ENCODE measurements at regions not wholly inside any gene's neighbourhood (a gene's known extent, or its start where the extent isn't known, plus 50 kb on each side); places are given as distances from the start of the nearest gene placed in this dataset.

GRCh38 chr14:84806181-84806580, 723.8 kb upstream of the FLRT2 start:
- TF ChIP-seq EP300 (conservative IDR thresholded peaks at IDR 0.05; ENCODE audit: poor library complexity, severe bottlenecking) (no peak), RAD21 (conservative IDR thresholded peaks at IDR 0.05) (no peak), CTCF (IDR thresholded peaks at IDR 0.05; ENCODE audit: poor library complexity, severe bottlenecking) (no peak), REST (IDR thresholded peaks at IDR 0.05; ENCODE audit: borderline replicate concordance) (no peak), EZH2 (IDR thresholded peaks at IDR 0.05; ENCODE audit: borderline replicate concordance, insufficient read depth, low read length, poor library complexity, severe bottlenecking) (no peak), SMC3 (conservative IDR thresholded peaks at IDR 0.05; ENCODE audit: poor library complexity) (no peak)
